Kidney (tissue), 13 donors: ENCODE measurements at regions not wholly inside any gene's neighbourhood (a gene's known extent, or its start where the extent isn't known, plus 50 kb on each side); places are given as distances from the start of the nearest gene placed in this dataset.
"Not testable (repeated sequence)": the region's sequence is repeated elsewhere in the genome, so short reads cannot be mapped to it uniquely, and the experiment has no call there.

Source experiments
- DNase-seq, 5 donors: peaks; one replicate each; pipeline ENCODE4 v3.0.0-alpha.2; 2013 to 2020
- FAIRE-seq: peaks from 2 replicates; lab custom pipeline; 2012; peaks lifted over from hg19 to GRCh38; lab: Jason Lieb, UNC
- H3K27ac ChIP-seq, 2 donors: one replicate each; pipeline ENCODE4 v1.7.0; 2013; ENCODE audit warnings: low read depth in 2 of 2, low read length in 2 of 2, inconsistent platforms in 1 of 2
- H3K27me3 ChIP-seq: one replicate; pipeline ENCODE4 v1.7.1; 2013; ENCODE audit warnings: low read length, inconsistent platforms; ENCODE audit not compliant: control insufficient read depth, insufficient read depth
- H3K36me3 ChIP-seq, 3 donors: one replicate each; pipeline versions ENCODE4 v1.7.0 to v1.7.1; 2013; ENCODE audit warnings: low read length in 3 of 3, control low read depth in 1 of 3, inconsistent platforms in 1 of 3; ENCODE audit not compliant: insufficient read depth in 3 of 3, control insufficient read depth in 2 of 3
- H3K4me1 ChIP-seq, 3 donors: one replicate each; pipeline versions ENCODE4 v1.7.0 to v1.7.1; 2013; ENCODE audit warnings: low read length in 3 of 3, inconsistent platforms in 1 of 3, low read depth in 1 of 3; ENCODE audit not compliant: control insufficient read depth in 2 of 3, insufficient read depth in 2 of 3
- H3K4me3 ChIP-seq, 3 donors: one replicate each; pipeline versions ENCODE4 v1.7.0 to v1.8.1; 2013; ENCODE audit warnings: low read length in 3 of 3, control low read depth in 1 of 3, inconsistent platforms in 1 of 3
- H3K9ac ChIP-seq, 3 donors: one replicate each; pipeline versions ENCODE4 v1.7.0 to v1.7.1; 2013; ENCODE audit warnings: low read length in 3 of 3, control low read depth in 1 of 3, inconsistent platforms in 1 of 3
- H3K9me3 ChIP-seq, 3 donors: one replicate each; pipeline versions ENCODE4 v1.7.0 to v1.7.1; 2013; ENCODE audit warnings: low read length in 3 of 3, control low read depth in 1 of 3, inconsistent platforms in 1 of 3; ENCODE audit not compliant: control insufficient read depth in 2 of 3, insufficient read depth in 1 of 3
- intact Hi-C: fragments of 100-400 bp; cut with DNase I; formaldehyde crosslinking; loops from one replicate; pipeline ENCODE4 v1.11.1; 2022
- TF ChIP-seq, protein P1 (sequence below): IDR thresholded peaks from 3 replicates; pipeline ENCODE4 v1.5.1; 2012; ENCODE audit warnings: mild to moderate bottlenecking, moderate library complexity, borderline replicate concordance; ENCODE audit not compliant: insufficient read depth; ENCODE audit errors: extremely low read depth
- donor health status: control.
- donor health status: control.
- donor health status: control.
- donor health status: control.
- donor health status: control.
- donor health status: DM: yes; HTN: yes; CAD: no.
- donor health status: Normal renal cell carcinoma (clear cell type).

DNA sequence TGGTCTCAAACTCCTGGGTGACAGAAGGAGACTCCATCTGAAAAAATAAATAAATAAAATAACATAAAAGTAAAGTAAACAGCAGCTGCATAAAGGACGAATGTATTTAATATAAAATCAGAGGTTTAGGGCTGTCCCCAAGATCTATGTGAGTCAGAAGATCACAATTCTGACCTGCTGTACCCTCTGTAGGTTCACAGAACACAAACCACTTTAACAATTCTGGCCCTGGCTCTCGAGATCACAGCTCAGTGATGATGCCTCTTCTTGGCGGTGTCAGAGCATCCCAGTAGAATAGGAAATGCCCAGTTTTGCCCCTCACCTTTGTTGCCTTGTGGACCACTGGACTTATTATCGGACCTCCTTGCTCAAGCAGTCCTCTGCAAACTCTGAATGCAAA, 380.9 kb downstream of the TLE1 start:
- DNase-seq (no peak), FAIRE-seq (no peak)
- Histone ChIP-seq H3K36me3 (no peaks in the 10 kb centered on the region), H3K27ac (no peak overlapping the region), H3K9ac (no peak overlapping the region), H3K27me3 (no peaks in the 10 kb centered on the region), H3K4me1 (no peaks in the 10 kb centered on the region), H3K9me3 (no peaks in the 10 kb centered on the region), H3K4me3 (no peak overlapping the region)
- intact Hi-C loops = no loop called here
- TF ChIP-seq, protein P1, sequence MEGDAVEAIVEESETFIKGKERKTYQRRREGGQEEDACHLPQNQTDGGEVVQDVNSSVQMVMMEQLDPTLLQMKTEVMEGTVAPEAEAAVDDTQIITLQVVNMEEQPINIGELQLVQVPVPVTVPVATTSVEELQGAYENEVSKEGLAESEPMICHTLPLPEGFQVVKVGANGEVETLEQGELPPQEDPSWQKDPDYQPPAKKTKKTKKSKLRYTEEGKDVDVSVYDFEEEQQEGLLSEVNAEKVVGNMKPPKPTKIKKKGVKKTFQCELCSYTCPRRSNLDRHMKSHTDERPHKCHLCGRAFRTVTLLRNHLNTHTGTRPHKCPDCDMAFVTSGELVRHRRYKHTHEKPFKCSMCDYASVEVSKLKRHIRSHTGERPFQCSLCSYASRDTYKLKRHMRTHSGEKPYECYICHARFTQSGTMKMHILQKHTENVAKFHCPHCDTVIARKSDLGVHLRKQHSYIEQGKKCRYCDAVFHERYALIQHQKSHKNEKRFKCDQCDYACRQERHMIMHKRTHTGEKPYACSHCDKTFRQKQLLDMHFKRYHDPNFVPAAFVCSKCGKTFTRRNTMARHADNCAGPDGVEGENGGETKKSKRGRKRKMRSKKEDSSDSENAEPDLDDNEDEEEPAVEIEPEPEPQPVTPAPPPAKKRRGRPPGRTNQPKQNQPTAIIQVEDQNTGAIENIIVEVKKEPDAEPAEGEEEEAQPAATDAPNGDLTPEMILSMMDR = no peak

DNA sequence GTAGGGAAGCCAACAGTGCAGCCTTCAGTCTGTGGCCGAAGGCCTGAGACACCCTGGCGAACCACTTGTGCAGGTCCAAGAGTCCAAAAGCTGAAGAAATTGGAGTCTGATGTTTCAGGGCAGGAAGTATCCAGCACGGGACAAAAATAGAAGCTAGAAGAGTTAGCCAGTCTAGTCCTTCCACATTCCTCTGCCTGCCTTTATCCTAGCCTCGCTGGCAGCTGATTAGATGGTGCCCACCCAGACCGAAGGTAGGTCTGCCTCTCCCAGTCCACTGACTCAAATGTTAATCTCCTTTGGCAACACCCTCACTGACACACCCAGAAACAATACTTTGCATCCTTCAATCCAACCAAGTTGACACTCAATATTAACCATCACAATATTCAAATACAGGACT, 381.6 kb downstream of the TLE1 start:
- DNase-seq, H3K36me3 ChIP-seq, H3K9me3 ChIP-seq, intact Hi-C loops, FAIRE-seq, H3K9ac ChIP-seq, H3K27me3 ChIP-seq, H3K4me1 ChIP-seq, H3K4me3 ChIP-seq, H3K27ac ChIP-seq: not testable (repeated sequence)

- TF ChIP-seq, protein P1 = no peak
- FAIRE-seq = no peak
- intact Hi-C loops = no loop called here
Measured at GRCh38 chr9:81305561-81306182, 383.7 kb downstream of the TLE1 start.

GRCh38 chr9:81303658-81304057, 385.7 kb downstream of the TLE1 start:
- TF ChIP-seq, protein P1 = no peak
- H3K27ac ChIP-seq = no peak overlapping the region
- no peaks in the 10 kb centered on the region for H3K27me3 ChIP-seq
- H3K4me3 ChIP-seq = no peak overlapping the region
- H3K9me3 ChIP-seq = peaks cover 0 to 3% (median 0%) of the 10 kb centered on the region in 3 donors
- DNase-seq = no peak
- H3K9ac ChIP-seq = no peak overlapping the region
- no peaks in the 10 kb centered on the region for H3K36me3 ChIP-seq
- no peaks in the 10 kb centered on the region for H3K4me1 ChIP-seq
- intact Hi-C loops = no loop called here
- FAIRE-seq = no peak

More at GRCh38 chr9:81305561-81306182, 383.7 kb downstream of the TLE1 start:
- H3K9me3 ChIP-seq = peaks cover 0 to 3% (median 0%) of the 10 kb centered on the region in 3 donors
- no peaks in the 10 kb centered on the region for H3K27me3 ChIP-seq
- no peak for DNase-seq
- no peak overlapping the region for H3K27ac ChIP-seq
- H3K4me1 ChIP-seq = no peaks in the 10 kb centered on the region
- no peak overlapping the region for H3K9ac ChIP-seq
- H3K36me3 ChIP-seq = no peaks in the 10 kb centered on the region
- H3K4me3 ChIP-seq = no peak overlapping the region
